ENCODE measurements at regions not wholly inside any gene's neighbourhood (a gene's known extent, or its start where the extent isn't known, plus 50 kb on each side); places are given as distances from the start of the nearest gene placed in this dataset.

DNA sequence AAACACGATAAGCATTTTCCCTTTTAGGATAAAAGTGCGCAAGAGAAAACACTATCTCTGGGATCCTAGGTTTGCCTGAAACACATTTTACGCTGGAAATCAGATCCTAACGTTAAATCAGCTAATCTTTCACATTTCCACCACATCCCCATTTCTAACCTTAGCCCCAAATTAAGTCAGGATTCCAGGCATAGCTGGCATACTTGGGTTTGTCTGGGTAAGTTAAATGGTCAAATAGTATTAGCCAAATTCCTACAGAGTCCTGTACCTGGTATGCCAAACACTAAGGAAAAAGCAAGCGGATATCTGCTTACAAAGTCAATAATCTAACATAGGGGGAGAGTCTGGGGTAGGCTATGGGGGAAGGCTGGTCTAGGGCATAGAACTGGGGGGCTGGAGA is 557.4 kb upstream of the ZFHX3 start:
- Histone ChIP-seq H3K36me3 (ENCODE audit: control insufficient read depth in 1 of 2, insufficient read depth in 2 of 2, low read length in 2 of 2) (no peaks in the 10 kb centered on the region), H3K9me2 (ENCODE audit: insufficient read depth) (no peaks in the 10 kb centered on the region), H2AFZ (ENCODE audit: low read depth, low read length, poor library complexity, severe bottlenecking) (no peak overlapping the region), H4K20me1 (ENCODE audit: insufficient read depth) (no peaks in the 10 kb centered on the region), H3K4me2 (ENCODE audit: low read length) (no peak overlapping the region), H3K9ac (ENCODE audit: low read length) (no peak overlapping the region), H3K4me1 (ENCODE audit: control insufficient read depth in 1 of 2, insufficient read depth in 2 of 2, low read length in 2 of 2) (no peaks in the 10 kb centered on the region), H3K9me3 (ENCODE audit: control insufficient read depth in 1 of 2, insufficient read depth in 1 of 2, low read depth in 1 of 2, low read length in 2 of 2) (no peaks in the 10 kb centered on the region), H3K79me2 (ENCODE audit: insufficient read depth, low read length) (no peaks in the 10 kb centered on the region), H3K27me3 (ENCODE audit: insufficient read depth, low read length) (peaks cover 26% of the 10 kb centered on the region), H3K27ac (ENCODE audit: low read depth, low read length) (no peak overlapping the region), H3K4me3 (replicated peaks in 1 of 2; ENCODE audit: low read depth in 1 of 2, low read length in 2 of 2) (no peak overlapping the region)
- intact Hi-C loops (cut with micrococcal nuclease): no loop called here
- no peak for DNase-seq (ENCODE audit: low read depth, low spot score)
- no peak for ATAC-seq
- no peak for TF ChIP-seq YY1 (IDR thresholded peaks at IDR 0.05; ENCODE audit: extremely low read depth, insufficient replicate concordance, low read depth, low read length)
- TF ChIP-seq JUND (IDR thresholded peaks at IDR 0.05): no peak
- no peak for TF ChIP-seq FOSL1 (IDR thresholded peaks at IDR 0.05; ENCODE audit: low read depth)
- no peak for TF ChIP-seq SRF (IDR thresholded peaks at IDR 0.05; ENCODE audit: low read depth)
- TF ChIP-seq, protein P1, sequence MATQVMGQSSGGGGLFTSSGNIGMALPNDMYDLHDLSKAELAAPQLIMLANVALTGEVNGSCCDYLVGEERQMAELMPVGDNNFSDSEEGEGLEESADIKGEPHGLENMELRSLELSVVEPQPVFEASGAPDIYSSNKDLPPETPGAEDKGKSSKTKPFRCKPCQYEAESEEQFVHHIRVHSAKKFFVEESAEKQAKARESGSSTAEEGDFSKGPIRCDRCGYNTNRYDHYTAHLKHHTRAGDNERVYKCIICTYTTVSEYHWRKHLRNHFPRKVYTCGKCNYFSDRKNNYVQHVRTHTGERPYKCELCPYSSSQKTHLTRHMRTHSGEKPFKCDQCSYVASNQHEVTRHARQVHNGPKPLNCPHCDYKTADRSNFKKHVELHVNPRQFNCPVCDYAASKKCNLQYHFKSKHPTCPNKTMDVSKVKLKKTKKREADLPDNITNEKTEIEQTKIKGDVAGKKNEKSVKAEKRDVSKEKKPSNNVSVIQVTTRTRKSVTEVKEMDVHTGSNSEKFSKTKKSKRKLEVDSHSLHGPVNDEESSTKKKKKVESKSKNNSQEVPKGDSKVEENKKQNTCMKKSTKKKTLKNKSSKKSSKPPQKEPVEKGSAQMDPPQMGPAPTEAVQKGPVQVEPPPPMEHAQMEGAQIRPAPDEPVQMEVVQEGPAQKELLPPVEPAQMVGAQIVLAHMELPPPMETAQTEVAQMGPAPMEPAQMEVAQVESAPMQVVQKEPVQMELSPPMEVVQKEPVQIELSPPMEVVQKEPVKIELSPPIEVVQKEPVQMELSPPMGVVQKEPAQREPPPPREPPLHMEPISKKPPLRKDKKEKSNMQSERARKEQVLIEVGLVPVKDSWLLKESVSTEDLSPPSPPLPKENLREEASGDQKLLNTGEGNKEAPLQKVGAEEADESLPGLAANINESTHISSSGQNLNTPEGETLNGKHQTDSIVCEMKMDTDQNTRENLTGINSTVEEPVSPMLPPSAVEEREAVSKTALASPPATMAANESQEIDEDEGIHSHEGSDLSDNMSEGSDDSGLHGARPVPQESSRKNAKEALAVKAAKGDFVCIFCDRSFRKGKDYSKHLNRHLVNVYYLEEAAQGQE (IDR thresholded peaks at IDR 0.05; ENCODE audit: low read depth): no peak
- TF ChIP-seq, protein P2, sequence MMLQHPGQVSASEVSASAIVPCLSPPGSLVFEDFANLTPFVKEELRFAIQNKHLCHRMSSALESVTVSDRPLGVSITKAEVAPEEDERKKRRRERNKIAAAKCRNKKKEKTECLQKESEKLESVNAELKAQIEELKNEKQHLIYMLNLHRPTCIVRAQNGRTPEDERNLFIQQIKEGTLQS (IDR thresholded peaks at IDR 0.05): no peak
- TF ChIP-seq CEBPB (IDR thresholded peaks at IDR 0.05; ENCODE audit: low read depth): no peak
- no peak for TF ChIP-seq ZFX (IDR thresholded peaks at IDR 0.05)
- TF ChIP-seq, protein P3, sequence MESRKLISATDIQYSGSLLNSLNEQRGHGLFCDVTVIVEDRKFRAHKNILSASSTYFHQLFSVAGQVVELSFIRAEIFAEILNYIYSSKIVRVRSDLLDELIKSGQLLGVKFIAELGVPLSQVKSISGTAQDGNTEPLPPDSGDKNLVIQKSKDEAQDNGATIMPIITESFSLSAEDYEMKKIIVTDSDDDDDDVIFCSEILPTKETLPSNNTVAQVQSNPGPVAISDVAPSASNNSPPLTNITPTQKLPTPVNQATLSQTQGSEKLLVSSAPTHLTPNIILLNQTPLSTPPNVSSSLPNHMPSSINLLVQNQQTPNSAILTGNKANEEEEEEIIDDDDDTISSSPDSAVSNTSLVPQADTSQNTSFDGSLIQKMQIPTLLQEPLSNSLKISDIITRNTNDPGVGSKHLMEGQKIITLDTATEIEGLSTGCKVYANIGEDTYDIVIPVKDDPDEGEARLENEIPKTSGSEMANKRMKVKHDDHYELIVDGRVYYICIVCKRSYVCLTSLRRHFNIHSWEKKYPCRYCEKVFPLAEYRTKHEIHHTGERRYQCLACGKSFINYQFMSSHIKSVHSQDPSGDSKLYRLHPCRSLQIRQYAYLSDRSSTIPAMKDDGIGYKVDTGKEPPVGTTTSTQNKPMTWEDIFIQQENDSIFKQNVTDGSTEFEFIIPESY (IDR thresholded peaks at IDR 0.05; ENCODE audit: extremely low read depth, insufficient replicate concordance, low read length): no peak
- TF ChIP-seq EZH2 (IDR thresholded peaks at IDR 0.05): no peak
- no peak for TF ChIP-seq EZH2phosphoT487 (IDR thresholded peaks at IDR 0.05; ENCODE audit: borderline replicate concordance)
- no peak for TF ChIP-seq SIN3A (IDR thresholded peaks at IDR 0.05; ENCODE audit: low read depth)
- TF ChIP-seq SP1 (IDR thresholded peaks at IDR 0.05; ENCODE audit: low read depth): no peak
- no peak for TF ChIP-seq EGR1 (IDR thresholded peaks at IDR 0.05; ENCODE audit: low read depth)
- no peak for TF ChIP-seq CBX3 (IDR thresholded peaks at IDR 0.05; ENCODE audit: low read depth)
- ChIA-PET RAD21 (ENCODE audit: low non-redundant PET in 1 of 2, low total read pairs in 2 of 2, uncharacterized antibody in 2 of 2, unreplicated experiment in 2 of 2) (no interaction called here), POLR2A (interaction anchor here (0.6 to 0.7 kb wide), 2 partner anchors 87 to 286 kb away, joined by 3 to 4 read pairs; no protein-coding TSS in a partner anchor), CTCF (interaction anchor here (1.2 kb wide), 1 partner anchor 273 kb away, joined by 3 read pairs; no protein-coding TSS in a partner anchor)
- BruUV-seq (replicated peaks): no TSS peak
